Mammary epithelial cell (primary cell): ENCODE measurements at regions not wholly inside any gene's neighbourhood (a gene's known extent, or its start where the extent isn't known, plus 50 kb on each side); places are given as distances from the start of the nearest gene placed in this dataset.

ENCODE experiments used
- EZH2 ChIP-seq: IDR thresholded peaks from 2 replicates; pipeline ENCODE4 v1.6.1; 2012; ENCODE audit warnings: low read length, inconsistent platforms, borderline replicate concordance
- TF ChIP-seq, protein P1 (sequence below), 2 donors: IDR thresholded peaks in 1 of 2; conservative IDR thresholded peaks in 1 of 2; 2 replicates each; pipeline ENCODE4 v1.5.1; 2011 to 2012; ENCODE audit warnings: inconsistent platforms in 2 of 2, low read length in 2 of 2, mild to moderate bottlenecking in 2 of 2, control low read depth in 1 of 2, low read depth in 1 of 2; ENCODE audit not compliant: insufficient read depth in 1 of 2; ENCODE audit errors: extremely low read depth in 1 of 2

DNA sequence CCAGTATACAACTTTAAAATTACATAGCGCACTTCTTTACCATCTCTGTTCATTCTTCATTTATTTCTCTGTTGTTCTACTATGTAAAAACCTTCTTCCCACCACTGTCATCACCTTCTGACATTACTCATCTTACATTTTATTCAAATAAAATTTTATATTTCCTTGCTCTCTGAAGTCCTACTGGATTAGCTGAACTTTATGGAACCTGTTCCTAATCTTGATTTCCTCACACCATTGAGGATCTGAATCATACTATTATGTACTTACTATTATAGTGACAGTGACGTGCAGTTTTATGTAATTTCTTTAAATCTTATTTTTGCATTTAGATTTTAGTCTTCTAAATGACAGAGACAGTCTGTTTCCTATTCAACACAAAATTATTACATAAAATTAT, 98.3 kb downstream of the DYNAP start:
- TF ChIP-seq, protein P1, sequence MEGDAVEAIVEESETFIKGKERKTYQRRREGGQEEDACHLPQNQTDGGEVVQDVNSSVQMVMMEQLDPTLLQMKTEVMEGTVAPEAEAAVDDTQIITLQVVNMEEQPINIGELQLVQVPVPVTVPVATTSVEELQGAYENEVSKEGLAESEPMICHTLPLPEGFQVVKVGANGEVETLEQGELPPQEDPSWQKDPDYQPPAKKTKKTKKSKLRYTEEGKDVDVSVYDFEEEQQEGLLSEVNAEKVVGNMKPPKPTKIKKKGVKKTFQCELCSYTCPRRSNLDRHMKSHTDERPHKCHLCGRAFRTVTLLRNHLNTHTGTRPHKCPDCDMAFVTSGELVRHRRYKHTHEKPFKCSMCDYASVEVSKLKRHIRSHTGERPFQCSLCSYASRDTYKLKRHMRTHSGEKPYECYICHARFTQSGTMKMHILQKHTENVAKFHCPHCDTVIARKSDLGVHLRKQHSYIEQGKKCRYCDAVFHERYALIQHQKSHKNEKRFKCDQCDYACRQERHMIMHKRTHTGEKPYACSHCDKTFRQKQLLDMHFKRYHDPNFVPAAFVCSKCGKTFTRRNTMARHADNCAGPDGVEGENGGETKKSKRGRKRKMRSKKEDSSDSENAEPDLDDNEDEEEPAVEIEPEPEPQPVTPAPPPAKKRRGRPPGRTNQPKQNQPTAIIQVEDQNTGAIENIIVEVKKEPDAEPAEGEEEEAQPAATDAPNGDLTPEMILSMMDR (conservative IDR thresholded peaks at IDR 0.05 in 1 of 2, IDR thresholded peaks at IDR 0.05 in 1 of 2; ENCODE audit: extremely low read depth in 1 of 2, insufficient read depth in 1 of 2, low read depth in 1 of 2, low read length in 2 of 2): no peak
- TF ChIP-seq EZH2: no peak
